ENCODE measurements at regions not wholly inside any gene's neighbourhood (a gene's known extent, or its start where the extent isn't known, plus 50 kb on each side); places are given as distances from the start of the nearest gene placed in this dataset.

DNA sequence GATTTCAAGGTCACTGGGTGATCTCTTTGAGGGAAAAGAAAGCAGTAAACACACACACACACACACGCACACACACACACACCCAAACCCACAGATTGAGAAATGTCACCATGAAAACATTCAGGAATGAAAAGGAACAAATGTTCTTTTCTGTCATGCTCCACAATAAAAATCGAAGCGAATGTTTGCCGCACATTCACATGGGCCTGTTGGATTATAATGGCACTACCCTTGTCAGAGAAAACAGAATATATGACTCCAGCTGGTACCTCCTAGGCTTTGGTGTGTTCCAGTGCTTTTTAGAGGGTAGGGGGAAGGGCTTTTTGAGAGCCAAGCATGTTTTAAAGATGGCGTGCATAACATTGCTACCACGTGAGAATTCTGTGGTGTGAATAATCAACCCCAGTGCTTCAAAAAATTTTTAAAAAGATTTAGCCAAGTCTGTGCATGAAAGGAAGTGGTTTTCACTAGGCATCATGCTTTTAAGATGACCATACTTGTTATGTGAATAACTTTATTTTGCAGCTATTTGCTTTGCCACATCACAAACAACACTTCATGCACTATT is 120.8 kb upstream of the ZNF608 start:
- Histone ChIP-seq H3K36me3 (ENCODE audit: control insufficient read depth in 2 of 2, insufficient read depth in 2 of 2, low read length in 1 of 2) (no peaks in the 10 kb centered on the region), H3K27ac (ENCODE audit: low read depth in 2 of 2, low read length in 1 of 2) (no peak overlapping the region), H3K4me1 (ENCODE audit: control insufficient read depth in 2 of 2, insufficient read depth in 2 of 2, low read length in 1 of 2) (no peaks in the 10 kb centered on the region), H3K4me3 (ENCODE audit: low read depth in 1 of 2, low read length in 2 of 2) (no peak overlapping the region), H3K9me3 (ENCODE audit: control insufficient read depth in 2 of 2, insufficient read depth in 1 of 2, low read depth in 1 of 2, low read length in 1 of 2) (no peaks in the 10 kb centered on the region), H3K27me3 (ENCODE audit: control insufficient read depth in 1 of 2, insufficient read depth in 2 of 2, low read length in 2 of 2) (no peaks in the 10 kb centered on the region)
- 80 to 81% methylated on average over 6 of the region's 6 CpGs for WGBS, 2 donors

DNA sequence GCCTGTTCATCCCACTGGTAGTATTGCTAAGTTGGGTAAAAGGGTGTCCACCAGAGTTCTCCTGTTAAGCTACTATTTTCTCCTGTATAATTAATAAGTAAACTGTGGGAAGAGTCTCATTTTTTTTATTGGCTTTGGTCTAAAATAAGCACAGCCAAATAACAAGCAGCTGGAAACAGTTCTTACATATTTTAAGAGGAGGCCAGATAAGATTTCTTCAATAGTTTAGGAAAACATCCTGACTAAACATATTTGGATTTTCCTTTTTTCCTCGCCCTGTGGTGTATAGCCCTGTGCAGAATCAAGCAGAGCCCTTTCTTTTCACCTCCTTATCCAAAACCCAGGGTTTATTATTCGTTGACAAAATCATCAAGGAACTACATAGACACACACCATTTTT is 122.2 kb upstream of the ZNF608 start:
- H3K27ac ChIP-seq (ENCODE audit: low read depth in 2 of 2, low read length in 1 of 2), result no peak overlapping the region
- H3K27me3 ChIP-seq (ENCODE audit: control insufficient read depth in 1 of 2, insufficient read depth in 2 of 2, low read length in 2 of 2), result no peaks in the 10 kb centered on the region
- no peaks in the 10 kb centered on the region for H3K9me3 ChIP-seq (ENCODE audit: control insufficient read depth in 2 of 2, insufficient read depth in 1 of 2, low read depth in 1 of 2, low read length in 1 of 2)
- 58 to 72% methylated on average over 2 of the region's 2 CpGs for WGBS, 2 donors
- H3K4me3 ChIP-seq (ENCODE audit: low read depth in 1 of 2, low read length in 2 of 2), result no peak overlapping the region
- H3K36me3 ChIP-seq (ENCODE audit: control insufficient read depth in 2 of 2, insufficient read depth in 2 of 2, low read length in 1 of 2), result no peaks in the 10 kb centered on the region
- no peaks in the 10 kb centered on the region for H3K4me1 ChIP-seq (ENCODE audit: control insufficient read depth in 2 of 2, insufficient read depth in 2 of 2, low read length in 1 of 2)

DNA sequence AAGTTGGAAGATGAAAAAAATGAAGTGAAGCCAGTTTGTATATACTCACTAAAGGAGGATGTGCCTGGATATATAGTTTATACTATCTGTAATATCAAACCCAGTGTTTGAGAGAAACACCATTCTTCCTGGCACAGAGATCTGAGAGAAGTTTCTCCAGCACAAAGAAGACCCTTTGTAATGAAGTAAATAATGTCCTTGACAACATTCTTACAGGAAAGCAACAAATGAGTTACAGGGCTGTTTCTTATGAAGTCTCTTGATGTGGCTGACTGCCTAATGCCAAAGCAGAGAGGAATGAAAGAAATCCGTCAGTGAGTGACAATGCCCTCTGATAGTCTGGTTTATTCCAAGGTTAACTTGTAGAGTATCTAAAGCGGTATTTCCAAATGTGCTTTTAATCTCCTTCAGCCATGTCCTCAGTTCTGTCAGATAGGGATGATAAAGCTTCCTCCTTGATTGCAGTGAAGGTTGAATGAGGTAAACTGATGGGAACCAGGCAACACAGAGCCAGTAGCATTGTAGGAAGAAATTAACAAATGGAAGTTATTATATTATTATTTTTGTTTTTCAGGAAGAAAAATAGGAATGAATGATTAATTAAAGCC is 123.1 kb upstream of the ZNF608 start:
- WGBS, 2 donors, result 59 to 65% methylated on average over 2 of the region's 2 CpGs
- no peak overlapping the region for H3K27ac ChIP-seq (ENCODE audit: low read depth in 2 of 2, low read length in 1 of 2)
- no peaks in the 10 kb centered on the region for H3K36me3 ChIP-seq (ENCODE audit: control insufficient read depth in 2 of 2, insufficient read depth in 2 of 2, low read length in 1 of 2)
- H3K27me3 ChIP-seq (ENCODE audit: control insufficient read depth in 1 of 2, insufficient read depth in 2 of 2, low read length in 2 of 2), result no peaks in the 10 kb centered on the region
- no peak overlapping the region for H3K4me3 ChIP-seq (ENCODE audit: low read depth in 1 of 2, low read length in 2 of 2)
- no peaks in the 10 kb centered on the region for H3K9me3 ChIP-seq (ENCODE audit: control insufficient read depth in 2 of 2, insufficient read depth in 1 of 2, low read depth in 1 of 2, low read length in 1 of 2)
- no peaks in the 10 kb centered on the region for H3K4me1 ChIP-seq (ENCODE audit: control insufficient read depth in 2 of 2, insufficient read depth in 2 of 2, low read length in 1 of 2)

DNA sequence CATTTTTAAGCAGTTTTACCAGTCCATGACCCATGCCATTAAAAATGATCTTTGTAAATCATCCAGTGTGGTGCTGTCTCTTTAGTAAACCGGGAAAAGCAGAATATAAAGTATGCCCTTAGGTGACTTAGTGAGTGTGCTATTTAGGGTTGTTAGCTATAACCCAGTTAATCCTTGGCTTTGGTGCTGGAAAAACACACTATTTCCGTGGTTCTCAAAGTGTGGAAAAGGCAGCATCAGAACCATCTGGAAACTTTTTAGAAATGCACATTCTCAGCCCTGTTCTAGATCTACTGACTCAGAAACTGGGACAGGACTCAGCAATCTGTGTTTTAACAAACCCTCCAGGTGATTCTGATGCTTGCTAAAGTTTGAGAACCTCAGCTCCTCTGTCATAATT is 123.6 kb upstream of the ZNF608 start:
- Histone ChIP-seq H3K4me1 (ENCODE audit: control insufficient read depth in 2 of 2, insufficient read depth in 2 of 2, low read length in 1 of 2) (no peaks in the 10 kb centered on the region), H3K9me3 (ENCODE audit: control insufficient read depth in 2 of 2, insufficient read depth in 1 of 2, low read depth in 1 of 2, low read length in 1 of 2) (no peaks in the 10 kb centered on the region), H3K27ac (ENCODE audit: low read depth in 2 of 2, low read length in 1 of 2) (no peak overlapping the region), H3K36me3 (ENCODE audit: control insufficient read depth in 2 of 2, insufficient read depth in 2 of 2, low read length in 1 of 2) (no peaks in the 10 kb centered on the region), H3K4me3 (ENCODE audit: low read depth in 1 of 2, low read length in 2 of 2) (no peak overlapping the region), H3K27me3 (ENCODE audit: control insufficient read depth in 1 of 2, insufficient read depth in 2 of 2, low read length in 2 of 2) (no peaks in the 10 kb centered on the region)
- 31 to 47% methylated on average over 2 of the region's 2 CpGs for whole genome bisulfite sequencing, 2 donors

DNA sequence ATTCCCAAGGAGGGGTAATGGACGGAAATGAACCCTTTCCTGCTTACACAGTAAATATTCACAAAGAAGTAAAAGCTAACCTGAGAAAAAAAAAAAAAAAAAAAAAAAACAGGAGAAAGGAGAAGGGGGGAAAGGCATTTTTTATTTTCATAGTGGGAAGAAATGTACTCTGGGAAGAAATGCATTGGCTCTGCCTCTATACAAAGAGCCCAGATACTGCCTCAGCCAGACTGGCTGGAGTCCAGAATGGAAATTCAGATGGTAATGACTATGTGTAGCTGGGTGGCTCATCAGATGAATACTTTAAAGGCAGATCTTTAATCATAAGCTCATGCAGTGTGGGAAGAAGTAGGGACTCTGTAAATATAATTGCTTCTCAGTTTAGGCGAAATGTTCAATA is 124.9 kb upstream of the ZNF608 start:
- Histone ChIP-seq H3K27ac (ENCODE audit: low read depth in 2 of 2, low read length in 1 of 2) (no peak overlapping the region), H3K4me1 (ENCODE audit: control insufficient read depth in 2 of 2, insufficient read depth in 2 of 2, low read length in 1 of 2) (no peaks in the 10 kb centered on the region), H3K27me3 (ENCODE audit: control insufficient read depth in 1 of 2, insufficient read depth in 2 of 2, low read length in 2 of 2) (no peaks in the 10 kb centered on the region), H3K36me3 (ENCODE audit: control insufficient read depth in 2 of 2, insufficient read depth in 2 of 2, low read length in 1 of 2) (no peaks in the 10 kb centered on the region), H3K4me3 (ENCODE audit: low read depth in 1 of 2, low read length in 2 of 2) (no peak overlapping the region), H3K9me3 (ENCODE audit: control insufficient read depth in 2 of 2, insufficient read depth in 1 of 2, low read depth in 1 of 2, low read length in 1 of 2) (no peaks in the 10 kb centered on the region)
- WGBS, 2 donors, result 86 to 87% methylated on average over 2 of the region's 2 CpGs

DNA sequence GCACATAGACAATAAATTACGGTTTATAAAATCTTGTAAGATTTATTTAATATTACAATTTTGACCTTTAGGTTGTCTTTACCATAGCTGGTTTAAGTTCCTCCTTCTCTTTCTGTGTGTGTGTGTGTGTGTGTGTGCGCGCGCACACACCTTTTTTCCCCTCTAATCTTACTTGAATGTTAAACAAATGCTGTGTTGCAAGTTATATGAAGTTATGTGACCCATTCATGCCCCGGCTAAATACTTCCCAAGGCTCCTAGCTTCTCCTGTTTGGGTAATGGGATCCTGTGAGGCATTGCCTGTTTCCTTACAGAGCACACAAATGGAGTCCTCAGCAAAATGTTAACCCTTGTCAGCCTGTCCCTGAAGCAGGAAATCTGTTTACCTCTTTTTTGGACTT is 125.6 kb upstream of the ZNF608 start:
- Histone ChIP-seq H3K4me1 (ENCODE audit: control insufficient read depth in 2 of 2, insufficient read depth in 2 of 2, low read length in 1 of 2) (no peaks in the 10 kb centered on the region), H3K36me3 (ENCODE audit: control insufficient read depth in 2 of 2, insufficient read depth in 2 of 2, low read length in 1 of 2) (no peaks in the 10 kb centered on the region), H3K27me3 (ENCODE audit: control insufficient read depth in 1 of 2, insufficient read depth in 2 of 2, low read length in 2 of 2) (no peaks in the 10 kb centered on the region), H3K9me3 (ENCODE audit: control insufficient read depth in 2 of 2, insufficient read depth in 1 of 2, low read depth in 1 of 2, low read length in 1 of 2) (no peaks in the 10 kb centered on the region), H3K4me3 (ENCODE audit: low read depth in 1 of 2, low read length in 2 of 2) (no peak overlapping the region), H3K27ac (ENCODE audit: low read depth in 2 of 2, low read length in 1 of 2) (no peak overlapping the region)
- 93 to 94% methylated on average over 5 of the region's 5 CpGs for WGBS, 2 donors

DNA sequence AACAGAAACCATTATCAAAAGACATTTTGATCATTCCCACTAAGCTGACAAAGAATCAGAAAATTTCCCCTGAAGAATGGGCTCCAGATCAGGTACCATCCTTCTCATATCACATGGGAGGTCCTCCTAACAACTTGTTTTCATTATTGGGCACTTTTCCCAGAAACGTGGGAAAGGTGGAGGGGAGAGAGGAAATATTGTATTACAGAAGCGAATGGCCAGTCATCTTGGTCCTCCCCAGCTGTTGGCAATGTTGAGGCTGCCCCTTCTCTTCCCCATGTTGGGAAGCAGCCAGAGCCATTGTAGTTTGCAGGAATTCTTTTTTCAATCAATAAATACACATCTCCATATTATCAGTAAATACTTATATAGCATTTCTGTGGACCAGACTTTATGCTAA is 126.2 kb upstream of the ZNF608 start:
- H3K27me3 ChIP-seq (ENCODE audit: control insufficient read depth in 1 of 2, insufficient read depth in 2 of 2, low read length in 2 of 2), result no peaks in the 10 kb centered on the region
- 58 to 60% methylated on average over 2 of the region's 2 CpGs for WGBS, 2 donors
- H3K4me3 ChIP-seq (ENCODE audit: low read depth in 1 of 2, low read length in 2 of 2), result no peak overlapping the region
- H3K27ac ChIP-seq (ENCODE audit: low read depth in 2 of 2, low read length in 1 of 2), result no peak overlapping the region
- H3K9me3 ChIP-seq (ENCODE audit: control insufficient read depth in 2 of 2, insufficient read depth in 1 of 2, low read depth in 1 of 2, low read length in 1 of 2), result no peaks in the 10 kb centered on the region
- H3K4me1 ChIP-seq (ENCODE audit: control insufficient read depth in 2 of 2, insufficient read depth in 2 of 2, low read length in 1 of 2), result no peaks in the 10 kb centered on the region
- H3K36me3 ChIP-seq (ENCODE audit: control insufficient read depth in 2 of 2, insufficient read depth in 2 of 2, low read length in 1 of 2), result no peaks in the 10 kb centered on the region

DNA sequence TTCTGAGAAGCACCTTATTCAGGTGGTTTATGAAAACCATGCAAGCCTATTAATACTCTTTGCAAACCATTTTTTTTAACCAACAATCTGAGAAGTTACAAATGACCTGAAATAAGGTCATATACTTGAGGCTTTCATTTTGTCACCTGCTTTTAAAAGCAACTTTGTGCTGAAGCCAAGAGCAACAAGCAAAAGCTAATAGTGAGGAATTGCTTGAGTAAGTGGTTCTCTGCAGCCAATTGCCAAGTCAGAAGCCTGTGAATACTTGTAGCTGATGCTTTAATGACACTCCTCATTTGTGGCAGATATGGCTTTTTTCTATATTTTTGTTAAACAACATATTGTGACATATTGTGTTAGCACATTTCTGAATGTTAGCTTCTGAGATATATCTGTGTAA is 126.7 kb upstream of the ZNF608 start:
- Histone ChIP-seq H3K36me3 (ENCODE audit: control insufficient read depth in 2 of 2, insufficient read depth in 2 of 2, low read length in 1 of 2) (no peaks in the 10 kb centered on the region), H3K4me3 (ENCODE audit: low read depth in 1 of 2, low read length in 2 of 2) (no peak overlapping the region), H3K4me1 (ENCODE audit: control insufficient read depth in 2 of 2, insufficient read depth in 2 of 2, low read length in 1 of 2) (no peaks in the 10 kb centered on the region), H3K27ac (ENCODE audit: low read depth in 2 of 2, low read length in 1 of 2) (no peak overlapping the region), H3K27me3 (ENCODE audit: control insufficient read depth in 1 of 2, insufficient read depth in 2 of 2, low read length in 2 of 2) (no peaks in the 10 kb centered on the region), H3K9me3 (ENCODE audit: control insufficient read depth in 2 of 2, insufficient read depth in 1 of 2, low read depth in 1 of 2, low read length in 1 of 2) (no peaks in the 10 kb centered on the region)

DNA sequence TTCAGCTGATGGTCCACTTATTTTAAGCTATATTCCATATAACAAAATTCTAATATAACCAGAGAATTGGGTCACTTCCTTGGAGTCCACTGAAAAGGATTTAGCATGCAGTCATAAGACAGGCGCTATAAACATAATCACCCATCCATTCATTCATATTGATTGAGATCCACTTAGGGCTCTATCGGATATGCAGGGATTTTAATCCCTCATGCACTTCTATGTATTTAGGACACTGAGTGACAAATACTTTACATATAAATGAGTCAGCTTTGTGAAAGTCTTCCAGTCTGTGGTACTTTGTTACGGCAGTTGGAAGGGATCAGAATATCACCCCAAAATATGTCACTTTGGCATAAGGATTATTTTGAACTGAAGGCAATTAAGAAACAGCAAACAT is 127.3 kb upstream of the ZNF608 start:
- H3K4me1 ChIP-seq (ENCODE audit: control insufficient read depth in 2 of 2, insufficient read depth in 2 of 2, low read length in 1 of 2), result no peaks in the 10 kb centered on the region
- no peaks in the 10 kb centered on the region for H3K36me3 ChIP-seq (ENCODE audit: control insufficient read depth in 2 of 2, insufficient read depth in 2 of 2, low read length in 1 of 2)
- H3K4me3 ChIP-seq (ENCODE audit: low read depth in 1 of 2, low read length in 2 of 2), result no peak overlapping the region
- WGBS, 2 donors, result 91 to 93% methylated on average over 3 of the region's 3 CpGs
- no peaks in the 10 kb centered on the region for H3K9me3 ChIP-seq (ENCODE audit: control insufficient read depth in 2 of 2, insufficient read depth in 1 of 2, low read depth in 1 of 2, low read length in 1 of 2)
- no peaks in the 10 kb centered on the region for H3K27me3 ChIP-seq (ENCODE audit: control insufficient read depth in 1 of 2, insufficient read depth in 2 of 2, low read length in 2 of 2)
- no peak overlapping the region for H3K27ac ChIP-seq (ENCODE audit: low read depth in 2 of 2, low read length in 1 of 2)

DNA sequence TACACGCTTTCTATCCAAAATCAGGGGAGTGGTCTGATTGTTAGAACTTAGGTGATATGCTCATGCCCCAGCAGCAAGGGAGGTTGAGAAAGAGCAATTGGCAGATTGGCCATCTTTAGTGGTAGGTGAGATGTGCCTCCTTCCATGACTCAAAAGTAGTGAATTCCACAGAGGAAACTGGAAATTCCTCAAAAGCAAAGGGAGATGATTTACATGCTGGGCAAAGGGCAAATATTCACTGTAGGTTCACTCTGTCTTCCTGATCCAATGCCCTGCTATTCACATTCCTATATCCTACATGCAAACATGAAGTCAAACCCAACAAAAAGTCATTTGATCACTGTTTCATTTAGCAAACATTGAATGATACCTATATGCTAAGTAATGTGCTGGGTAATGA is 130.1 kb upstream of the ZNF608 start:
- no peaks in the 10 kb centered on the region for H3K4me1 ChIP-seq (ENCODE audit: control insufficient read depth in 2 of 2, insufficient read depth in 2 of 2, low read length in 1 of 2)
- H3K27me3 ChIP-seq (ENCODE audit: control insufficient read depth in 1 of 2, insufficient read depth in 2 of 2, low read length in 2 of 2), result no peaks in the 10 kb centered on the region
- no peak overlapping the region for H3K27ac ChIP-seq (ENCODE audit: low read depth in 2 of 2, low read length in 1 of 2)
- 96 to 97% methylated on average over 1 of the region's 1 CpG for WGBS, 2 donors
- H3K36me3 ChIP-seq (ENCODE audit: control insufficient read depth in 2 of 2, insufficient read depth in 2 of 2, low read length in 1 of 2), result no peaks in the 10 kb centered on the region
- H3K9me3 ChIP-seq (ENCODE audit: control insufficient read depth in 2 of 2, insufficient read depth in 1 of 2, low read depth in 1 of 2, low read length in 1 of 2), result no peaks in the 10 kb centered on the region
- no peak overlapping the region for H3K4me3 ChIP-seq (ENCODE audit: low read depth in 1 of 2, low read length in 2 of 2)

All from esophagus (tissue), 2 donors.